ENCODE measurements at regions not wholly inside any gene's neighbourhood (a gene's known extent, or its start where the extent isn't known, plus 50 kb on each side); places are given as distances from the start of the nearest gene placed in this dataset.

DNA sequence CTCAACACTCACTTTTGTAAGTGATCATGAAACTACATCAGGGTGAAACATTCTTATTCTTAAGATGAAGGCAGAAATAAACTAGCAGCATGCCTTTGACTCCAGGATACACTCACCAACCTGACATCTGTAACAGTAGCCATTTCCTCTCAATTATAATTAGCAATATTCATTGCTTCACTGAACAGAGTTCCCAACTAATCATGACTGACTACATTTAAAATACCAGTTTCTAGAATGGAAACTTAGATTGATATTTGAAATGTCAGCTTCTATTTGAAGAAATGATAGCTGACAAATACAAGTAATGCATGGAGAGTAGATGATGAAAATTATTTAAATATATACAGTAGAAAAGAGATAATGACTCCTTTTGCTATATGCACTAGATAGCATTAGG is 1023.8 kb downstream of the MRPL39 start:
- TF ChIP-seq, protein P1, sequence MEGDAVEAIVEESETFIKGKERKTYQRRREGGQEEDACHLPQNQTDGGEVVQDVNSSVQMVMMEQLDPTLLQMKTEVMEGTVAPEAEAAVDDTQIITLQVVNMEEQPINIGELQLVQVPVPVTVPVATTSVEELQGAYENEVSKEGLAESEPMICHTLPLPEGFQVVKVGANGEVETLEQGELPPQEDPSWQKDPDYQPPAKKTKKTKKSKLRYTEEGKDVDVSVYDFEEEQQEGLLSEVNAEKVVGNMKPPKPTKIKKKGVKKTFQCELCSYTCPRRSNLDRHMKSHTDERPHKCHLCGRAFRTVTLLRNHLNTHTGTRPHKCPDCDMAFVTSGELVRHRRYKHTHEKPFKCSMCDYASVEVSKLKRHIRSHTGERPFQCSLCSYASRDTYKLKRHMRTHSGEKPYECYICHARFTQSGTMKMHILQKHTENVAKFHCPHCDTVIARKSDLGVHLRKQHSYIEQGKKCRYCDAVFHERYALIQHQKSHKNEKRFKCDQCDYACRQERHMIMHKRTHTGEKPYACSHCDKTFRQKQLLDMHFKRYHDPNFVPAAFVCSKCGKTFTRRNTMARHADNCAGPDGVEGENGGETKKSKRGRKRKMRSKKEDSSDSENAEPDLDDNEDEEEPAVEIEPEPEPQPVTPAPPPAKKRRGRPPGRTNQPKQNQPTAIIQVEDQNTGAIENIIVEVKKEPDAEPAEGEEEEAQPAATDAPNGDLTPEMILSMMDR (conservative IDR thresholded peaks at IDR 0.05; ENCODE audit: low read depth, low read length): no peak
- TF ChIP-seq FOS (IDR thresholded peaks at IDR 0.05; ENCODE audit: low read depth, low read length): no peak
- TF ChIP-seq POLR2A (IDR thresholded peaks at IDR 0.05; ENCODE audit: low read depth, low read length): no peak
- TF ChIP-seq CEBPB (IDR thresholded peaks at IDR 0.05; ENCODE audit: low read depth, low read length): no peak
- no peak for TF ChIP-seq SMC3 (IDR thresholded peaks at IDR 0.05; ENCODE audit: low read depth, low read length)
- no peak for TF ChIP-seq MXI1 (IDR thresholded peaks at IDR 0.05; ENCODE audit: borderline replicate concordance, low read depth, low read length)
- no peak for TF ChIP-seq CHD1 (IDR thresholded peaks at IDR 0.05; ENCODE audit: low read depth, low read length)
- TF ChIP-seq, protein P2, sequence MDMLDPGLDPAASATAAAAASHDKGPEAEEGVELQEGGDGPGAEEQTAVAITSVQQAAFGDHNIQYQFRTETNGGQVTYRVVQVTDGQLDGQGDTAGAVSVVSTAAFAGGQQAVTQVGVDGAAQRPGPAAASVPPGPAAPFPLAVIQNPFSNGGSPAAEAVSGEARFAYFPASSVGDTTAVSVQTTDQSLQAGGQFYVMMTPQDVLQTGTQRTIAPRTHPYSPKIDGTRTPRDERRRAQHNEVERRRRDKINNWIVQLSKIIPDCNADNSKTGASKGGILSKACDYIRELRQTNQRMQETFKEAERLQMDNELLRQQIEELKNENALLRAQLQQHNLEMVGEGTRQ (IDR thresholded peaks at IDR 0.05; ENCODE audit: low read depth, low read length): no peak
- TF ChIP-seq, protein P3, sequence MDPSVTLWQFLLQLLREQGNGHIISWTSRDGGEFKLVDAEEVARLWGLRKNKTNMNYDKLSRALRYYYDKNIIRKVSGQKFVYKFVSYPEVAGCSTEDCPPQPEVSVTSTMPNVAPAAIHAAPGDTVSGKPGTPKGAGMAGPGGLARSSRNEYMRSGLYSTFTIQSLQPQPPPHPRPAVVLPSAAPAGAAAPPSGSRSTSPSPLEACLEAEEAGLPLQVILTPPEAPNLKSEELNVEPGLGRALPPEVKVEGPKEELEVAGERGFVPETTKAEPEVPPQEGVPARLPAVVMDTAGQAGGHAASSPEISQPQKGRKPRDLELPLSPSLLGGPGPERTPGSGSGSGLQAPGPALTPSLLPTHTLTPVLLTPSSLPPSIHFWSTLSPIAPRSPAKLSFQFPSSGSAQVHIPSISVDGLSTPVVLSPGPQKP (IDR thresholded peaks at IDR 0.05; ENCODE audit: borderline replicate concordance, low read depth, low read length): no peak
- no peak for TF ChIP-seq MAFK (IDR thresholded peaks at IDR 0.05; ENCODE audit: low read depth, low read length)

Data from IMR-90 (cell line).